IPS-NIHi7 (cell line): ENCODE measurements at regions not wholly inside any gene's neighbourhood (a gene's known extent, or its start where the extent isn't known, plus 50 kb on each side); places are given as distances from the start of the nearest gene placed in this dataset.

ENCODE experiments used
- DNase-seq: peaks from one replicate; pipeline ENCODE4 v3.0.0; 2012; ENCODE audit warnings: mixed read lengths; ENCODE audit errors: extremely low spot score

- no peak for DNase-seq
These were observed 185.1 kb downstream of the KIF2B start for GRCh38 chr17:54007855-54008254.

- no peak for DNase-seq
These were observed 186.8 kb downstream of the KIF2B start for GRCh38 chr17:54009502-54009901.

- DNase-seq, result peak; percentile 14
These were observed 190.3 kb downstream of the KIF2B start for GRCh38 chr17:54013072-54013471.

GRCh38 chr17:54015734-54016133 is 193.0 kb downstream of the KIF2B start:
- DNase-seq, result no peak

DNA sequence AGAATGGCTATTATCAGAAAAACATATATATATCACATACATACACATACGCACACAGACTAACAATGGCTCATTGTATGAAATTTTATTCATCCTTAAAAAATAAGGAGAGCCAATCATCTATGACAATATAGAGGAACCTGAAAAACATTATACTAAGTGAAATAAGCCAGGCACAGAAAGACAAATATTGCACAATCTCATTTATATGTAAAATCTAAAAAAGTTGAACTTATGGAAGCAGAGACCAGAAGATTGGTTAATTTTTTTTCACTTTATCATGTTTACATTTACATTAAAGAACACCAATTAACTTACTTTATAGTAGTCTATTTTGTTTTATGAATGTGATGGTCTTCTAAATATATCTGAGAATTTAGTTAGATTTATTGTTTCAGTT is 198.7 kb downstream of the KIF2B start:
- no peak for DNase-seq

DNA sequence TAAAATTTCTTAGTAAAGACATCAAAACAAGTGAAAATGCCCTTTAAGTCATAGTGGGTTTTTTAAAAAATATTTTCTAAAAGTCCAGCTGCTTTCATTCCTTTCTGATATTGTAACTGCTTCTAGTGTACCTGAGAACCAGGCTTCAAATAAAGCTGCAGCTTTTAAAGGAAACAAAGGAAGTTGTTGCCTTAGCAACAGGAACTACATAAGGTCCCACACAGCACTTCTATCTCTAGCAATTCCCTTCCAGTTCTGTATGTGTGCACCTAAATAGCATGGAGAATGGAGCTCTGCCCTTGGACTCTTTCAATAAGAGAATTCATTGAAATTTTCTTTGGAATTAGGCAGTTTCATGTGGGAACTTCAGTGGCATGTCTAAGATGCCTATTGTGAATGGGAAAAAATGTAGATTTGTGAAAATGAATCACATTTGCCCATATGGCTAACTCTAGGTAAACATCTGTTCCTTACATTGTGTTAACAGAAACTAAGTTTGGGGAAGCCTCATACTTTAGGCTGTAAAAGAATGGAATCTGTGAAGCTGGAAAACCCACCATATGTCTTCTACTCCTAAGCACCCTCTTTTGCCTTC is 206.4 kb downstream of the KIF2B start:
- DNase-seq, result no peak

- no peak for DNase-seq
These were observed 207.3 kb downstream of the KIF2B start for GRCh38 chr17:54029986-54030385.

- no peak for DNase-seq
These were observed 223.8 kb downstream of the KIF2B start for GRCh38 chr17:54046570-54046969.

DNA sequence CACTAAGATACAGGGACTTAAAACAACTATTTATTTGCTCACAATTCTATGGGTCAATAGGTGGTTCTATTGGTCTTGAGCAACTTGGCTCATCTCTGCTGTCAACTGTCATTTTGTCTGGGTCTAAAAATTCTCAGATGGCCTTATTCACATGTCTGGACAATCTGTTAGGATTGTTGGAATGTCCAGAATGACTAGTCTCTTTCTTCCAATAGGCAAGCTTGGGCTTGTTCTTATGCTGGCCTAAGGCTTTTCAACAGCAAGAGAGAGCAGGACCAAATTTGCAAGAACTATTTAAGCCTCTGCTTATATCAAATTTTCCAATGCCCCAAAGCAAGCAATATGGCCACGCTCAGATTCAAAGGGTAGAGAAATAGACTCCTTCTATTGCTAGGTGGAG is 240.9 kb downstream of the KIF2B start:
- DNase-seq, result no peak

- no peak for DNase-seq
These were observed 262.3 kb downstream of the KIF2B start for GRCh38 chr17:54085020-54085419.

DNA sequence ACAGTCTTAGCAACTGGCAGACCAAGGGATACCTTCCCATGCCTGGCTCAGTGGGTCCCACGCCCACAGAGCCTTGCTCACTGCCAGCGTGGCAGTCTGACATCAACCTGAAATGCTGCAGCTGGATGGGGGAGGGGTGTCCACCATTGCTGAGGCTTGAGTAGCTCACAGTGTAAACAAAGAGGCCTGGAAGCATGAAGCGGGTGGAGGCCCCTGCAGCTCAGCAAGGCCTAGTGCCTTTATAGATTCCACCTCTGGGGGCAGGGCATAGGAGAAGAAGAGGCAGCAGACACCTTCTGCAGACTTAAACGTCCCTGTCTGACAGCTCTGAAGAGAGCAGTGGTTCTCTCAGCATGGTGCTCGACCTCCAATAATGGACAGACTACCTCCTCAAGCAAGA is 263.2 kb downstream of the KIF2B start:
- peak; percentile 13 for DNase-seq

DNA sequence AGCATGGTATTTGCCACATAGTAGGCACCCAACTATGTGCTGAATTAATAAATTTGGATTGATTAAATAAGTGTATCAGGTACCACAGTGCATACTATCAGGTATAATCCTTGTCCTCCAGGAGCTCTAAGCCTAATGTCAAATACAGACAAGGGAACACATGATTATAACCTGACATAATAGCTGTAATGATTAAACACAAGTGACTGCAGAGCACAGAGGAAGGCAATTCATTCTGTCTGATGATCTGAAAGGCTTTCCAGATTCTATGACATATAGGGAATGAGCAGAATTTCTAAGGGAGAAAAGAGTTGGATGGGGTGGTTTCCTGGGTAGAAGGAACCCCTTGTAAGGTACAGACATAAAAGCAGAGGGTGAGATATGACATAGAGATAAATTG is 273.5 kb downstream of the KIF2B start:
- no peak for DNase-seq

GRCh38 chr17:54099221-54099620 is 276.5 kb downstream of the KIF2B start:
- no peak for DNase-seq

DNA sequence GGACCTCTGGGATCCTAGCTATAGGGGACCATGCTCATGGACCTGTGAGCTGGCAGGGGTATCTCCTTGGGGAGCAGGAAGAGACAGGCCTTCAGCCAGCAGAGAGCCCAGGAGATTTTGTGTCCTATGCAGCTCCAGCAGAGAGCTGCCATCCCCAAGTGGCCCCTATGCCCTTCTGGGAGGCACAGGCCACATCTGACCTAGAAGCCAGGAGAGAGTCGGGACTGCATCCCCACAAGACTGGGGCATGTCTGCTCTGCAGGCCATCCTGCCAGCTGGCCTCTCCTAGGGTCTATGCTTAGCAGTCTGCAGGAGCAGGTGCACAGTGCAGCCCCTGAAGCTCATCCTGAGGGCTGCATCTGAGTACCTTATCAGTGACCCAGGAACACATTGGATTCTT is 279.5 kb downstream of the KIF2B start:
- DNase-seq, result no peak

- DNase-seq, result no peak
These were observed 288.8 kb downstream of the KIF2B start for GRCh38 chr17:54111576-54111975.

GRCh38 chr17:54117452-54117851 is 294.7 kb downstream of the KIF2B start:
- DNase-seq, result no peak

- DNase-seq, result no peak
These were observed 301.7 kb downstream of the KIF2B start for GRCh38 chr17:54124456-54124855.

- no peak for DNase-seq
These were observed 330.7 kb downstream of the KIF2B start for GRCh38 chr17:54153423-54153822.

DNA sequence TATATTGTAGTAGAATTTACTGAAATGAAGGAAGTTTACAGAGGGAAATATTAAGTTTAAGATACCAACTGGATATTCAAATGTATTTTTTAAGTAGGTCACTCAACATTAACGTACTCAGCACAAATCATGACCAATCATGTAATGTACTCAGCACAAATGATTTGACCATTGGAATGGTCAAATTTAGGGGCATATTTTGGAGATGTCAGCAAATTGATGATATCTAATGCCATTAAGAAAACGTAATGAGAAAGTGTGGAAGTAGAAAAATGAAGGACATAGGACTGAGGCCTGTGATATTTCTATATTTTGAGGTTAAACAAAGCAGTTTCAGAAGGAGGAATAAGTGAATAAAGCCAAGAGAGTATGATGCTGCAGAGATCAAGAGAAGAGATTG is 334.8 kb downstream of the KIF2B start:
- no peak for DNase-seq

- peak; percentile 17 for DNase-seq
These were observed 349.6 kb downstream of the KIF2B start for GRCh38 chr17:54172096-54172984.

DNA sequence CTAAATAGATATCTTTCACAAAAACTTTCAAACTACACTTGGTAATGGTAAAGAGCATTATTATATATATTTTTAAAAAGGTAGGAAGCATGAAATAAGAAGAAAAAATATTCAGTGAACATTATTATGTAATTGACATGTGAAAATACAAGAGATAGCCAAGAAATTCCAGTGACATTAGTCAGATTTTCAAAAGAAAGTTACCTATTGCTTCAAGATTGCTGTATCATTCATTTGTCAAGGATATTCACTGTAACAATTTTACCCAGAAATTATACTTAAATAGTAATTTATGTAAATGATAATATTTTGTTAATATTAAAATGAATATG is 350.2 kb downstream of the KIF2B start:
- DNase-seq, result no peak

GRCh38 chr17:54177606-54178308 is 355.0 kb downstream of the KIF2B start:
- no peak for DNase-seq

GRCh38 chr17:54180950-54181349 is 358.2 kb downstream of the KIF2B start:
- no peak for DNase-seq
